ENCODE measurements at regions not wholly inside any gene's neighbourhood (a gene's known extent, or its start where the extent isn't known, plus 50 kb on each side); places are given as distances from the start of the nearest gene placed in this dataset.

DNA sequence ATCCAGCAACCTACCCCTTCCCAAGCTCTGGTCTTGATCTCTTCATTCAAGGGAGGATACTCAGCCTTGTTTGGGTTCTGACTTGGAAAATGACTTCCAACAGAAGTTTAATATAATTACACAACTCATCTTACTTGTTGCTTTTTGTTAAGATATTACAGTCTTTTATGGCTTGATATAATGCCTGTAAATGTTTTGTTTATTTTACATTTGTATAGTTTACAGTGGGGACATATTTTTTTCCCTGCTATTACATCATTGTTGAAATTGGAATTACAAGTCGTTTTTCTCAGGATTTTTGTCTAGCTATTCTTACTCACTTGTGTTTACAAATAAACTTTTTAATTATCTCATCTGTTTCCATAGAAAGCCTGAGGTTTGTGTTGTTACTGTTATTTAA lies 436.0 kb downstream of the CNTNAP4 start:
- TF ChIP-seq, protein P1, sequence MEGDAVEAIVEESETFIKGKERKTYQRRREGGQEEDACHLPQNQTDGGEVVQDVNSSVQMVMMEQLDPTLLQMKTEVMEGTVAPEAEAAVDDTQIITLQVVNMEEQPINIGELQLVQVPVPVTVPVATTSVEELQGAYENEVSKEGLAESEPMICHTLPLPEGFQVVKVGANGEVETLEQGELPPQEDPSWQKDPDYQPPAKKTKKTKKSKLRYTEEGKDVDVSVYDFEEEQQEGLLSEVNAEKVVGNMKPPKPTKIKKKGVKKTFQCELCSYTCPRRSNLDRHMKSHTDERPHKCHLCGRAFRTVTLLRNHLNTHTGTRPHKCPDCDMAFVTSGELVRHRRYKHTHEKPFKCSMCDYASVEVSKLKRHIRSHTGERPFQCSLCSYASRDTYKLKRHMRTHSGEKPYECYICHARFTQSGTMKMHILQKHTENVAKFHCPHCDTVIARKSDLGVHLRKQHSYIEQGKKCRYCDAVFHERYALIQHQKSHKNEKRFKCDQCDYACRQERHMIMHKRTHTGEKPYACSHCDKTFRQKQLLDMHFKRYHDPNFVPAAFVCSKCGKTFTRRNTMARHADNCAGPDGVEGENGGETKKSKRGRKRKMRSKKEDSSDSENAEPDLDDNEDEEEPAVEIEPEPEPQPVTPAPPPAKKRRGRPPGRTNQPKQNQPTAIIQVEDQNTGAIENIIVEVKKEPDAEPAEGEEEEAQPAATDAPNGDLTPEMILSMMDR (IDR thresholded peaks at IDR 0.05), result no peak
- TF ChIP-seq POLR2A (IDR thresholded peaks at IDR 0.05), result no peak

All from breast epithelium (tissue), 3 donors.